GM23248 (cell line): ENCODE measurements at regions not wholly inside any gene's neighbourhood (a gene's known extent, or its start where the extent isn't known, plus 50 kb on each side); places are given as distances from the start of the nearest gene placed in this dataset.

Source experiments
- EZH2 ChIP-seq: fragments of 200-600 bp; sonication (generic); IDR thresholded peaks from 2 replicates; pipeline ENCODE4 v1.6.1; 2018; ENCODE audit warnings: antibody characterized with exemption, mild to moderate bottlenecking; ENCODE audit not compliant: insufficient read depth, poor library complexity, severe bottlenecking
- EZH2phosphoT487 ChIP-seq: fragments of 200-600 bp; sonication (generic); IDR thresholded peaks from 2 replicates; pipeline ENCODE4 v1.6.1; 2018; ENCODE audit warnings: antibody characterized with exemption, moderate library complexity, mild to moderate bottlenecking, low read depth; ENCODE audit not compliant: insufficient read depth

- TF ChIP-seq EZH2 (no peak), EZH2phosphoT487 (no peak)
Observed at GRCh38 chr2:205872716-205873115, 190.4 kb downstream of the NRP2 start.
